ENCODE measurements at regions not wholly inside any gene's neighbourhood (a gene's known extent, or its start where the extent isn't known, plus 50 kb on each side); places are given as distances from the start of the nearest gene placed in this dataset.

- no peaks in the 10 kb centered on the region for H3K36me3 ChIP-seq
- H3K4me3 ChIP-seq = no peak overlapping the region
- intact Hi-C loops (cut with DNase I; ENCODE audit: low total_unique reads) = no loop called here
- DNase-seq = no peak
- no peaks in the 10 kb centered on the region for H3K27me3 ChIP-seq (replicated peaks in 1 of 7)
- WGBS, 5 donors = 18 to 38% (median 30%) methylated on average over 2 of the region's 2 CpGs
- peaks cover 0 to 5% (median 0%) of the 10 kb centered on the region in 8 donors for H3K9me3 ChIP-seq
- no peak overlapping the region for H3K27ac ChIP-seq
- TF ChIP-seq POLR2A (IDR thresholded peaks at IDR 0.05) = no peak
- TF ChIP-seq POLR2AphosphoS5 (IDR thresholded peaks at IDR 0.05) = no peak
- TF ChIP-seq CTCF (IDR thresholded peaks at IDR 0.05 in 8 of 11, conservative IDR thresholded peaks at IDR 0.05 in 3 of 11) = no peak
- H3K4me1 ChIP-seq = no peaks in the 10 kb centered on the region
These were observed 149.9 kb upstream of the FBXO33 start for GRCh38 chr14:39582028-39582654.

- no peaks in the 10 kb centered on the region for H3K36me3 ChIP-seq
- no peak for TF ChIP-seq CTCF (IDR thresholded peaks at IDR 0.05 in 8 of 11, conservative IDR thresholded peaks at IDR 0.05 in 3 of 11)
- TF ChIP-seq POLR2A (IDR thresholded peaks at IDR 0.05) = no peak
- no peak for TF ChIP-seq POLR2AphosphoS5 (IDR thresholded peaks at IDR 0.05)
- WGBS, 5 donors = 60 to 79% (median 69%) methylated on average over 2 of the region's 2 CpGs
- no peak for DNase-seq
- H3K9me3 ChIP-seq = peaks cover 0 to 12% (median 3%) of the 10 kb centered on the region in 8 donors
- H3K27me3 ChIP-seq (replicated peaks in 1 of 7) = no peaks in the 10 kb centered on the region
- H3K4me3 ChIP-seq = no peak overlapping the region
- H3K4me1 ChIP-seq = no peaks in the 10 kb centered on the region
- no peak overlapping the region for H3K27ac ChIP-seq
- intact Hi-C loops (cut with DNase I; ENCODE audit: low total_unique reads) = no loop called here
These were observed 149.2 kb upstream of the FBXO33 start for GRCh38 chr14:39581474-39581873.

- 33 to 47% (median 37%) methylated on average over 1 of the region's 1 CpG for WGBS, 5 donors
- peaks cover 0 to 20% (median 10%) of the 10 kb centered on the region in 8 donors for H3K9me3 ChIP-seq
- intact Hi-C loops (cut with DNase I; ENCODE audit: low total_unique reads) = no loop called here
- H3K27ac ChIP-seq = no peak overlapping the region
- no peaks in the 10 kb centered on the region for H3K4me1 ChIP-seq
- TF ChIP-seq POLR2A (IDR thresholded peaks at IDR 0.05) (no peak), CTCF (IDR thresholded peaks at IDR 0.05 in 8 of 11, conservative IDR thresholded peaks at IDR 0.05 in 3 of 11) (no peak), POLR2AphosphoS5 (IDR thresholded peaks at IDR 0.05) (no peak)
- H3K27me3 ChIP-seq (replicated peaks in 1 of 7) = no peaks in the 10 kb centered on the region
- DNase-seq = no peak
- H3K36me3 ChIP-seq = no peaks in the 10 kb centered on the region
- H3K4me3 ChIP-seq = no peak overlapping the region
These were observed 148.5 kb upstream of the FBXO33 start for GRCh38 chr14:39580696-39581095.

- H3K4me3 ChIP-seq = no peak overlapping the region
- H3K27me3 ChIP-seq (replicated peaks in 1 of 7) = no peaks in the 10 kb centered on the region
- no peak for DNase-seq
- 76 to 95% (median 83%) methylated on average over 1 of the region's 1 CpG for WGBS, 5 donors
- TF ChIP-seq POLR2AphosphoS5 (IDR thresholded peaks at IDR 0.05) = no peak
- no peak for TF ChIP-seq POLR2A (IDR thresholded peaks at IDR 0.05)
- intact Hi-C loops (cut with DNase I; ENCODE audit: low total_unique reads) = no loop called here
- peaks cover 0 to 54% (median 40%) of the 10 kb centered on the region in 8 donors for H3K9me3 ChIP-seq
- H3K36me3 ChIP-seq = no peaks in the 10 kb centered on the region
- H3K27ac ChIP-seq = no peak overlapping the region
- no peaks in the 10 kb centered on the region for H3K4me1 ChIP-seq
These were observed 144.5 kb upstream of the FBXO33 start for GRCh38 chr14:39576736-39577135.
